SK-N-SH treated with all-trans-retinoic acid at 6 μM for 48 hours (cell line): ENCODE measurements at regions not wholly inside any gene's neighbourhood (a gene's known extent, or its start where the extent isn't known, plus 50 kb on each side); places are given as distances from the start of the nearest gene placed in this dataset.

Experiments
- ATAC-seq: fragments of 200-7000 bp; cut with Tn5 transposase; 3 replicates; pipeline ENCODE4 v1.9.1; 2020; ENCODE audit warnings: mild to moderate bottlenecking, moderate library complexity
- ARNTL ChIP-seq: fragments of 450-650 bp; formaldehyde crosslinking; IDR thresholded peaks from 2 replicates; pipeline ENCODE4 v1.5.0; 2020; ENCODE audit warnings: low read depth, mild to moderate bottlenecking, moderate library complexity, borderline replicate concordance
- BACH2 ChIP-seq: fragments of 250-450 bp; sonication (Bioruptor Pico); IDR thresholded peaks from 2 replicates; pipeline ENCODE4 v1.9.0; 2021; ENCODE audit warnings: mild to moderate bottlenecking, borderline replicate concordance
- CSDC2 ChIP-seq: fragments of 250-450 bp; sonication (Bioruptor Pico); IDR thresholded peaks from 2 replicates; pipeline ENCODE4 v1.5.0; 2020; ENCODE audit warnings: mild to moderate bottlenecking, moderate library complexity
- ESRRG ChIP-seq: fragments of 250-450 bp; sonication (Bioruptor Pico); IDR thresholded peaks from 2 replicates; pipeline ENCODE4 v1.6.1; 2021; ENCODE audit warnings: mild to moderate bottlenecking
- GLIS3 ChIP-seq: fragments of 250-450 bp; sonication (Bioruptor Pico); IDR thresholded peaks from 2 replicates; pipeline ENCODE4 v1.5.0; 2020; ENCODE audit warnings: mild to moderate bottlenecking, moderate library complexity
- ISL1 ChIP-seq: fragments of 250-450 bp; sonication (Bioruptor Pico); IDR thresholded peaks from 2 replicates; pipeline ENCODE4 v2.1.2; 2022; ENCODE audit warnings: mild to moderate bottlenecking, moderate library complexity
- OSR1 ChIP-seq: fragments of 250-450 bp; sonication (Bioruptor Pico); IDR thresholded peaks from 2 replicates; pipeline ENCODE4 v1.8.0; 2022; ENCODE audit warnings: moderate library complexity, mild to moderate bottlenecking, inconsistent platforms
- PATZ1 ChIP-seq: fragments of 250-450 bp; sonication (Bioruptor Pico); IDR thresholded peaks from 2 replicates; pipeline ENCODE4 v1.8.0; 2020; ENCODE audit warnings: mild to moderate bottlenecking, moderate library complexity, borderline replicate concordance
- PPARA ChIP-seq: fragments of 250-450 bp; sonication (Bioruptor Pico); IDR thresholded peaks from 2 replicates; pipeline ENCODE4 v1.5.0; 2020; ENCODE audit warnings: mild to moderate bottlenecking, borderline replicate concordance
- RARB ChIP-seq: fragments of 250-450 bp; sonication (Bioruptor Pico); IDR thresholded peaks from 2 replicates; pipeline ENCODE4 v1.8.0; 2021; ENCODE audit warnings: mild to moderate bottlenecking, moderate library complexity
- SNAI2 ChIP-seq: fragments of 250-450 bp; sonication (Bioruptor Pico); IDR thresholded peaks from 2 replicates; pipeline ENCODE4 v1.5.0; 2020; ENCODE audit warnings: mild to moderate bottlenecking, moderate library complexity
- TCF4 ChIP-seq: fragments of 250-450 bp; sonication (Bioruptor Pico); IDR thresholded peaks from 2 replicates; pipeline ENCODE4 v1.8.0; 2021; ENCODE audit warnings: mild to moderate bottlenecking, moderate library complexity, borderline replicate concordance
- TOX ChIP-seq: fragments of 250-450 bp; sonication (Bioruptor Pico); IDR thresholded peaks from 2 replicates; pipeline ENCODE4 v1.8.0; 2021; ENCODE audit warnings: mild to moderate bottlenecking, moderate library complexity, borderline replicate concordance
- ZC3H10 ChIP-seq: fragments of 250-450 bp; sonication (Bioruptor Pico); IDR thresholded peaks from 2 replicates; pipeline ENCODE4 v1.5.1; 2021; ENCODE audit warnings: mild to moderate bottlenecking, moderate library complexity
- ZFP3 ChIP-seq: fragments of 250-450 bp; sonication (Bioruptor Pico); IDR thresholded peaks from 2 replicates; pipeline ENCODE4 v1.5.0; 2020; ENCODE audit warnings: mild to moderate bottlenecking, moderate library complexity
- ZFP30 ChIP-seq: fragments of 450-650 bp; formaldehyde crosslinking; IDR thresholded peaks from 2 replicates; pipeline ENCODE4 v1.5.0; 2022; ENCODE audit warnings: mild to moderate bottlenecking, moderate library complexity
- ZNF565 ChIP-seq: fragments of 450-650 bp; formaldehyde crosslinking; conservative IDR thresholded peaks from 2 replicates; pipeline ENCODE4 v1.5.0; 2020; ENCODE audit warnings: low read depth, mild to moderate bottlenecking, moderate library complexity
- ZNF70 ChIP-seq: fragments of 450-650 bp; formaldehyde crosslinking; IDR thresholded peaks from 2 replicates; pipeline ENCODE4 v1.5.0; 2020; ENCODE audit warnings: mild to moderate bottlenecking, moderate library complexity
- ZNF8 ChIP-seq: fragments of 450-650 bp; formaldehyde crosslinking; IDR thresholded peaks from 2 replicates; pipeline ENCODE4 v1.5.0; 2020; ENCODE audit warnings: mild to moderate bottlenecking, moderate library complexity
- TF ChIP-seq, protein P1 (sequence below): fragments of 250-450 bp; sonication (Bioruptor Pico); IDR thresholded peaks from 2 replicates; pipeline ENCODE4 v1.5.0; 2020; ENCODE audit warnings: mild to moderate bottlenecking, moderate library complexity
- TF ChIP-seq, protein P2 (sequence below): fragments of 250-450 bp; sonication (Bioruptor Pico); IDR thresholded peaks from 2 replicates; pipeline ENCODE4 v1.5.1; 2021; ENCODE audit warnings: mild to moderate bottlenecking, moderate library complexity
- TF ChIP-seq, protein P3 (sequence below): fragments of 250-450 bp; sonication (Bioruptor Pico); IDR thresholded peaks from 2 replicates; pipeline ENCODE4 v1.8.0; 2021; ENCODE audit warnings: low read depth, mild to moderate bottlenecking, moderate library complexity, borderline replicate concordance
- TF ChIP-seq, protein P4 (sequence below): fragments of 250-450 bp; sonication (Bioruptor Pico); IDR thresholded peaks from 2 replicates; pipeline ENCODE4 v1.5.1; 2020; ENCODE audit warnings: low read depth, mild to moderate bottlenecking, moderate library complexity

GRCh38 chr18:22048221-22048620 lies 121.2 kb upstream of the GATA6 start:
- ATAC-seq, result no peak
- TF ChIP-seq SNAI2, result no peak
- no peak for TF ChIP-seq ZNF565 (CRISPR knock-in tag)
- TF ChIP-seq GLIS3 (CRISPR knock-in tag), result no peak
- TF ChIP-seq ZNF70 (CRISPR knock-in tag), result no peak
- TF ChIP-seq ARNTL (CRISPR knock-in tag), result no peak
- TF ChIP-seq, protein P1, sequence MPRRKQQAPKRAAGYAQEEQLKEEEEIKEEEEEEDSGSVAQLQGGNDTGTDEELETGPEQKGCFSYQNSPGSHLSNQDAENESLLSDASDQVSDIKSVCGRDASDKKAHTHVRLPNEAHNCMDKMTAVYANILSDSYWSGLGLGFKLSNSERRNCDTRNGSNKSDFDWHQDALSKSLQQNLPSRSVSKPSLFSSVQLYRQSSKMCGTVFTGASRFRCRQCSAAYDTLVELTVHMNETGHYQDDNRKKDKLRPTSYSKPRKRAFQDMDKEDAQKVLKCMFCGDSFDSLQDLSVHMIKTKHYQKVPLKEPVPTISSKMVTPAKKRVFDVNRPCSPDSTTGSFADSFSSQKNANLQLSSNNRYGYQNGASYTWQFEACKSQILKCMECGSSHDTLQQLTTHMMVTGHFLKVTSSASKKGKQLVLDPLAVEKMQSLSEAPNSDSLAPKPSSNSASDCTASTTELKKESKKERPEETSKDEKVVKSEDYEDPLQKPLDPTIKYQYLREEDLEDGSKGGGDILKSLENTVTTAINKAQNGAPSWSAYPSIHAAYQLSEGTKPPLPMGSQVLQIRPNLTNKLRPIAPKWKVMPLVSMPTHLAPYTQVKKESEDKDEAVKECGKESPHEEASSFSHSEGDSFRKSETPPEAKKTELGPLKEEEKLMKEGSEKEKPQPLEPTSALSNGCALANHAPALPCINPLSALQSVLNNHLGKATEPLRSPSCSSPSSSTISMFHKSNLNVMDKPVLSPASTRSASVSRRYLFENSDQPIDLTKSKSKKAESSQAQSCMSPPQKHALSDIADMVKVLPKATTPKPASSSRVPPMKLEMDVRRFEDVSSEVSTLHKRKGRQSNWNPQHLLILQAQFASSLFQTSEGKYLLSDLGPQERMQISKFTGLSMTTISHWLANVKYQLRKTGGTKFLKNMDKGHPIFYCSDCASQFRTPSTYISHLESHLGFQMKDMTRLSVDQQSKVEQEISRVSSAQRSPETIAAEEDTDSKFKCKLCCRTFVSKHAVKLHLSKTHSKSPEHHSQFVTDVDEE, result no peak
- TF ChIP-seq ZFP30 (CRISPR knock-in tag), result no peak
- TF ChIP-seq ZNF8 (CRISPR knock-in tag), result no peak
- TF ChIP-seq TOX (CRISPR knock-in tag), result no peak
- TF ChIP-seq, protein P2, sequence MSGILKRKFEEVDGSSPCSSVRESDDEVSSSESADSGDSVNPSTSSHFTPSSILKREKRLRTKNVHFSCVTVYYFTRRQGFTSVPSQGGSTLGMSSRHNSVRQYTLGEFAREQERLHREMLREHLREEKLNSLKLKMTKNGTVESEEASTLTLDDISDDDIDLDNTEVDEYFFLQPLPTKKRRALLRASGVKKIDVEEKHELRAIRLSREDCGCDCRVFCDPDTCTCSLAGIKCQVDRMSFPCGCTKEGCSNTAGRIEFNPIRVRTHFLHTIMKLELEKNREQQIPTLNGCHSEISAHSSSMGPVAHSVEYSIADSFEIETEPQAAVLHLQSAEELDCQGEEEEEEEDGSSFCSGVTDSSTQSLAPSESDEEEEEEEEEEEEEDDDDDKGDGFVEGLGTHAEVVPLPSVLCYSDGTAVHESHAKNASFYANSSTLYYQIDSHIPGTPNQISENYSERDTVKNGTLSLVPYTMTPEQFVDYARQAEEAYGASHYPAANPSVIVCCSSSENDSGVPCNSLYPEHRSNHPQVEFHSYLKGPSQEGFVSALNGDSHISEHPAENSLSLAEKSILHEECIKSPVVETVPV (CRISPR knock-in tag), result no peak
- TF ChIP-seq RARB (CRISPR knock-in tag), result no peak
- TF ChIP-seq PATZ1, result no peak
- TF ChIP-seq PPARA (CRISPR knock-in tag), result no peak
- TF ChIP-seq CSDC2 (CRISPR knock-in tag), result no peak

GRCh38 chr18:22048932-22049615 lies 120.3 kb upstream of the GATA6 start:
- no peak for ATAC-seq
- no peak for TF ChIP-seq ISL1
- no peak for TF ChIP-seq BACH2 (CRISPR knock-in tag)
- TF ChIP-seq ZFP3 (CRISPR knock-in tag), result no peak
- TF ChIP-seq GLIS3 (CRISPR knock-in tag), result no peak
- TF ChIP-seq, protein P3, sequence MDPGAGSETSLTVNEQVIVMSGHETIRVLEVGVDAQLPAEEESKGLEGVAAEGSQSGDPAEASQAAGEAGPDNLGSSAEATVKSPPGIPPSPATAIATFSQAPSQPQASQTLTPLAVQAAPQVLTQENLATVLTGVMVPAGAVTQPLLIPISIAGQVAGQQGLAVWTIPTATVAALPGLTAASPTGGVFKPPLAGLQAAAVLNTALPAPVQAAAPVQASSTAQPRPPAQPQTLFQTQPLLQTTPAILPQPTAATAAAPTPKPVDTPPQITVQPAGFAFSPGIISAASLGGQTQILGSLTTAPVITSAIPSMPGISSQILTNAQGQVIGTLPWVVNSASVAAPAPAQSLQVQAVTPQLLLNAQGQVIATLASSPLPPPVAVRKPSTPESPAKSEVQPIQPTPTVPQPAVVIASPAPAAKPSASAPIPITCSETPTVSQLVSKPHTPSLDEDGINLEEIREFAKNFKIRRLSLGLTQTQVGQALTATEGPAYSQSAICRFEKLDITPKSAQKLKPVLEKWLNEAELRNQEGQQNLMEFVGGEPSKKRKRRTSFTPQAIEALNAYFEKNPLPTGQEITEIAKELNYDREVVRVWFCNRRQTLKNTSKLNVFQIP (CRISPR knock-in tag), result no peak
- no peak for TF ChIP-seq ZNF8 (CRISPR knock-in tag)
- no peak for TF ChIP-seq ARNTL (CRISPR knock-in tag)
- TF ChIP-seq TCF4 (CRISPR knock-in tag), result no peak
- no peak for TF ChIP-seq PATZ1
- no peak for TF ChIP-seq PPARA (CRISPR knock-in tag)
- no peak for TF ChIP-seq ZC3H10
- TF ChIP-seq SNAI2, result no peak
- no peak for TF ChIP-seq OSR1 (CRISPR knock-in tag)
- TF ChIP-seq TOX (CRISPR knock-in tag), result no peak
- no peak for TF ChIP-seq ZNF565 (CRISPR knock-in tag)
- no peak for TF ChIP-seq RARB (CRISPR knock-in tag)
- TF ChIP-seq ESRRG (CRISPR knock-in tag), result no peak
- no peak for TF ChIP-seq CSDC2 (CRISPR knock-in tag)
- TF ChIP-seq, protein P4, sequence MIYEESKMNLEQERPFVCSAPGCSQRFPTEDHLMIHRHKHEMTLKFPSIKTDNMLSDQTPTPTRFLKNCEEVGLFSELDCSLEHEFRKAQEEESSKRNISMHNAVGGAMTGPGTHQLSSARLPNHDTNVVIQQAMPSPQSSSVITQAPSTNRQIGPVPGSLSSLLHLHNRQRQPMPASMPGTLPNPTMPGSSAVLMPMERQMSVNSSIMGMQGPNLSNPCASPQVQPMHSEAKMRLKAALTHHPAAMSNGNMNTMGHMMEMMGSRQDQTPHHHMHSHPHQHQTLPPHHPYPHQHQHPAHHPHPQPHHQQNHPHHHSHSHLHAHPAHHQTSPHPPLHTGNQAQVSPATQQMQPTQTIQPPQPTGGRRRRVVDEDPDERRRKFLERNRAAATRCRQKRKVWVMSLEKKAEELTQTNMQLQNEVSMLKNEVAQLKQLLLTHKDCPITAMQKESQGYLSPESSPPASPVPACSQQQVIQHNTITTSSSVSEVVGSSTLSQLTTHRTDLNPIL (CRISPR knock-in tag), result no peak
- TF ChIP-seq, protein P2 (CRISPR knock-in tag), result no peak
